ENCODE measurements at regions not wholly inside any gene's neighbourhood (a gene's known extent, or its start where the extent isn't known, plus 50 kb on each side); places are given as distances from the start of the nearest gene placed in this dataset.

GRCh38 chr11:121899520-121899919, 216.5 kb downstream of the BLID start:
- TF ChIP-seq CTCF (IDR thresholded peaks at IDR 0.05): no peak
- no peak for ATAC-seq

DNA sequence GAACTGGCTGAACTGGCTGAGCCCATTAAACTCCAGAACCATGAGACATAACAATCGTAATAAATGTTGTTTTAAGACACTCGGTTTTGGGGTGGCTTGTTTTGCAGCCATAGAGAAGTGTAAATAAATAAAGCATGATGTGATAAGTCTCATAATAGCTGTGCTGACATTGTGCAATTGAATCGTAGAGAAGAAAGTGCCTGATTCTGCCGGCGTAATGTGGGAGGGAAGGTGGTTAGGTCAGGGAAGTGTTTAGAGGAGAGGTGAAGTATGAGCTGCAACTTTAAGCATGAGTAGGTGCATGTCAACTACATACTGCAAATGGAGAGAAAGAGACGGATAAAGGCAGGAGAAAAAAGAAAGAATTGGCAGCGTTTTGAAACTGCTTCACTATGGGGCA, 217.1 kb downstream of the BLID start:
- ATAC-seq (no peak), DNase-seq (no peak)
- Histone ChIP-seq H3K36me3 (ENCODE audit: low read depth) (no peaks in the 10 kb centered on the region), H3K9me3 (no peaks in the 10 kb centered on the region), H3K4me3 (no peak overlapping the region), H3K4me1 (ENCODE audit: low read depth) (no peaks in the 10 kb centered on the region)
- no peak for TF ChIP-seq CTCF (IDR thresholded peaks at IDR 0.05)
- intact Hi-C loops (cut with DNase I, micrococcal nuclease): no loop called here

More at GRCh38 chr11:121899520-121899919, 216.5 kb downstream of the BLID start:
- intact Hi-C loops (cut with DNase I, micrococcal nuclease): no loop called here
- Histone ChIP-seq H3K4me1 (ENCODE audit: low read depth) (no peaks in the 10 kb centered on the region), H3K36me3 (ENCODE audit: low read depth) (no peaks in the 10 kb centered on the region), H3K9me3 (no peaks in the 10 kb centered on the region), H3K4me3 (no peak overlapping the region)
- no peak for DNase-seq

- no peaks in the 10 kb centered on the region for H3K4me1 ChIP-seq (ENCODE audit: low read depth)
- no peak for ATAC-seq
- intact Hi-C loops (cut with DNase I, micrococcal nuclease): no loop called here
- H3K4me3 ChIP-seq: no peak overlapping the region
- no peaks in the 10 kb centered on the region for H3K9me3 ChIP-seq
- no peaks in the 10 kb centered on the region for H3K36me3 ChIP-seq (ENCODE audit: low read depth)
- no peak for DNase-seq
- TF ChIP-seq CTCF (IDR thresholded peaks at IDR 0.05): no peak
Observed at GRCh38 chr11:121895919-121896318, 220.1 kb downstream of the BLID start.

- no peaks in the 10 kb centered on the region for H3K4me1 ChIP-seq (ENCODE audit: low read depth)
- intact Hi-C loops (cut with DNase I, micrococcal nuclease): no loop called here
- no peak for ATAC-seq
- no peak for DNase-seq
- no peaks in the 10 kb centered on the region for H3K9me3 ChIP-seq
- H3K4me3 ChIP-seq: no peak overlapping the region
- no peaks in the 10 kb centered on the region for H3K36me3 ChIP-seq (ENCODE audit: low read depth)
- no peak for TF ChIP-seq CTCF (IDR thresholded peaks at IDR 0.05)
Observed at GRCh38 chr11:121894581-121894980, 221.4 kb downstream of the BLID start.

GRCh38 chr11:121892863-121893262, 223.2 kb downstream of the BLID start:
- Histone ChIP-seq H3K9me3 (no peaks in the 10 kb centered on the region), H3K4me1 (ENCODE audit: low read depth) (no peaks in the 10 kb centered on the region), H3K4me3 (no peak overlapping the region), H3K36me3 (ENCODE audit: low read depth) (no peaks in the 10 kb centered on the region)
- intact Hi-C loops (cut with DNase I, micrococcal nuclease): no loop called here
- DNase-seq (no peak), ATAC-seq (no peak)
- TF ChIP-seq CTCF (IDR thresholded peaks at IDR 0.05): no peak

GRCh38 chr11:121892131-121892681, 223.8 kb downstream of the BLID start:
- intact Hi-C loops (cut with DNase I, micrococcal nuclease): no loop called here
- ATAC-seq: no peak
- no peak for TF ChIP-seq CTCF (IDR thresholded peaks at IDR 0.05)
- Histone ChIP-seq H3K4me3 (no peak overlapping the region), H3K4me1 (ENCODE audit: low read depth) (no peaks in the 10 kb centered on the region), H3K9me3 (no peaks in the 10 kb centered on the region), H3K36me3 (ENCODE audit: low read depth) (no peaks in the 10 kb centered on the region)
- DNase-seq: no peak

All from mucosa of descending colon (tissue), 3 donors.